ENCODE measurements at regions not wholly inside any gene's neighbourhood (a gene's known extent, or its start where the extent isn't known, plus 50 kb on each side); places are given as distances from the start of the nearest gene placed in this dataset.

GRCh38 chr2:65615602-65616001 is 183.2 kb upstream of the SPRED2 start:
- TF ChIP-seq, protein P1, sequence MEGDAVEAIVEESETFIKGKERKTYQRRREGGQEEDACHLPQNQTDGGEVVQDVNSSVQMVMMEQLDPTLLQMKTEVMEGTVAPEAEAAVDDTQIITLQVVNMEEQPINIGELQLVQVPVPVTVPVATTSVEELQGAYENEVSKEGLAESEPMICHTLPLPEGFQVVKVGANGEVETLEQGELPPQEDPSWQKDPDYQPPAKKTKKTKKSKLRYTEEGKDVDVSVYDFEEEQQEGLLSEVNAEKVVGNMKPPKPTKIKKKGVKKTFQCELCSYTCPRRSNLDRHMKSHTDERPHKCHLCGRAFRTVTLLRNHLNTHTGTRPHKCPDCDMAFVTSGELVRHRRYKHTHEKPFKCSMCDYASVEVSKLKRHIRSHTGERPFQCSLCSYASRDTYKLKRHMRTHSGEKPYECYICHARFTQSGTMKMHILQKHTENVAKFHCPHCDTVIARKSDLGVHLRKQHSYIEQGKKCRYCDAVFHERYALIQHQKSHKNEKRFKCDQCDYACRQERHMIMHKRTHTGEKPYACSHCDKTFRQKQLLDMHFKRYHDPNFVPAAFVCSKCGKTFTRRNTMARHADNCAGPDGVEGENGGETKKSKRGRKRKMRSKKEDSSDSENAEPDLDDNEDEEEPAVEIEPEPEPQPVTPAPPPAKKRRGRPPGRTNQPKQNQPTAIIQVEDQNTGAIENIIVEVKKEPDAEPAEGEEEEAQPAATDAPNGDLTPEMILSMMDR (IDR thresholded peaks at IDR 0.05 in 4 of 5, conservative IDR thresholded peaks at IDR 0.05 in 1 of 5), result no peak
- TF ChIP-seq POLR2A (IDR thresholded peaks at IDR 0.05), result no peak
